ENCODE measurements at regions not wholly inside any gene's neighbourhood (a gene's known extent, or its start where the extent isn't known, plus 50 kb on each side); places are given as distances from the start of the nearest gene placed in this dataset.
"Not testable (repeated sequence)": the region's sequence is repeated elsewhere in the genome, so short reads cannot be mapped to it uniquely, and the experiment has no call there.

- CTCF ChIA-PET = no interaction called here
Measured at GRCh38 chr6:8619853-8620252, 184.5 kb upstream of the SLC35B3 start.

GRCh38 chr6:8619408-8619807 is 184.1 kb upstream of the SLC35B3 start:
- CTCF ChIA-PET; DNase-seq (ENCODE audit: low spot score); H3K27me3 ChIP-seq (replicated peaks; ENCODE audit: insufficient read depth, low read depth, low read length, poor library complexity); H3K36me3 ChIP-seq (ENCODE audit: insufficient read depth, low read length, poor library complexity, severe bottlenecking); H3K4me3 ChIP-seq (ENCODE audit: low read depth, low read length, poor library complexity, severe bottlenecking); H3K9me3 ChIP-seq (ENCODE audit: low read depth, low read length, poor library complexity, severe bottlenecking); H3K27ac ChIP-seq (ENCODE audit: low read depth, low read length, poor library complexity, severe bottlenecking); BruUV-seq (replicated peaks); intact Hi-C loops (cut with micrococcal nuclease; ENCODE audit: unreplicated experiment); POLR2A ChIA-PET (ENCODE audit: low non-redundant PET); H3K4me1 ChIP-seq (ENCODE audit: insufficient read depth, low read length, poor library complexity, severe bottlenecking): not testable (repeated sequence)

More at GRCh38 chr6:8619853-8620252, 184.5 kb upstream of the SLC35B3 start:
- intact Hi-C loops (cut with micrococcal nuclease; ENCODE audit: unreplicated experiment) = no loop called here
- no TSS peak for BruUV-seq (replicated peaks)
- POLR2A ChIA-PET (ENCODE audit: low non-redundant PET) = no interaction called here
- H3K36me3 ChIP-seq (ENCODE audit: insufficient read depth, low read length, poor library complexity, severe bottlenecking) = no peaks in the 10 kb centered on the region
- DNase-seq (ENCODE audit: low spot score) = no peak
- H3K27me3 ChIP-seq (replicated peaks; ENCODE audit: insufficient read depth, low read depth, low read length, poor library complexity) = no peaks in the 10 kb centered on the region
- no peak overlapping the region for H3K4me3 ChIP-seq (ENCODE audit: low read depth, low read length, poor library complexity, severe bottlenecking)
- no peak for TF ChIP-seq CTCF (conservative IDR thresholded peaks at IDR 0.05; ENCODE audit: low read depth, low read length)
- no peak for TF ChIP-seq EZH2 (IDR thresholded peaks at IDR 0.05; ENCODE audit: borderline replicate concordance, low read depth, low read length, poor library complexity, severe bottlenecking)
- H3K9me3 ChIP-seq (ENCODE audit: low read depth, low read length, poor library complexity, severe bottlenecking) = no peaks in the 10 kb centered on the region
- H3K27ac ChIP-seq (ENCODE audit: low read depth, low read length, poor library complexity, severe bottlenecking) = no peak overlapping the region
- peaks cover 10% of the 10 kb centered on the region for H3K4me1 ChIP-seq (ENCODE audit: insufficient read depth, low read length, poor library complexity, severe bottlenecking)

GRCh38 chr6:8608737-8609136 is 173.4 kb upstream of the SLC35B3 start:
- Histone ChIP-seq H3K36me3 (ENCODE audit: insufficient read depth, low read length, poor library complexity, severe bottlenecking) (no peaks in the 10 kb centered on the region), H3K9me3 (ENCODE audit: low read depth, low read length, poor library complexity, severe bottlenecking) (no peaks in the 10 kb centered on the region), H3K4me3 (ENCODE audit: low read depth, low read length, poor library complexity, severe bottlenecking) (no peak overlapping the region), H3K4me1 (ENCODE audit: insufficient read depth, low read length, poor library complexity, severe bottlenecking) (no peaks in the 10 kb centered on the region), H3K27me3 (replicated peaks; ENCODE audit: insufficient read depth, low read depth, low read length, poor library complexity) (no peaks in the 10 kb centered on the region), H3K27ac (ENCODE audit: low read depth, low read length, poor library complexity, severe bottlenecking) (no peak overlapping the region)
- POLR2A ChIA-PET (ENCODE audit: low non-redundant PET) = no interaction called here
- intact Hi-C loops (cut with micrococcal nuclease; ENCODE audit: unreplicated experiment) = no loop called here
- TF ChIP-seq CTCF (conservative IDR thresholded peaks at IDR 0.05; ENCODE audit: low read depth, low read length) (no peak), EZH2 (IDR thresholded peaks at IDR 0.05; ENCODE audit: borderline replicate concordance, low read depth, low read length, poor library complexity, severe bottlenecking) (no peak)
- DNase-seq (ENCODE audit: low spot score) = no peak
- CTCF ChIA-PET = no interaction called here
- BruUV-seq (replicated peaks) = no TSS peak

DNA sequence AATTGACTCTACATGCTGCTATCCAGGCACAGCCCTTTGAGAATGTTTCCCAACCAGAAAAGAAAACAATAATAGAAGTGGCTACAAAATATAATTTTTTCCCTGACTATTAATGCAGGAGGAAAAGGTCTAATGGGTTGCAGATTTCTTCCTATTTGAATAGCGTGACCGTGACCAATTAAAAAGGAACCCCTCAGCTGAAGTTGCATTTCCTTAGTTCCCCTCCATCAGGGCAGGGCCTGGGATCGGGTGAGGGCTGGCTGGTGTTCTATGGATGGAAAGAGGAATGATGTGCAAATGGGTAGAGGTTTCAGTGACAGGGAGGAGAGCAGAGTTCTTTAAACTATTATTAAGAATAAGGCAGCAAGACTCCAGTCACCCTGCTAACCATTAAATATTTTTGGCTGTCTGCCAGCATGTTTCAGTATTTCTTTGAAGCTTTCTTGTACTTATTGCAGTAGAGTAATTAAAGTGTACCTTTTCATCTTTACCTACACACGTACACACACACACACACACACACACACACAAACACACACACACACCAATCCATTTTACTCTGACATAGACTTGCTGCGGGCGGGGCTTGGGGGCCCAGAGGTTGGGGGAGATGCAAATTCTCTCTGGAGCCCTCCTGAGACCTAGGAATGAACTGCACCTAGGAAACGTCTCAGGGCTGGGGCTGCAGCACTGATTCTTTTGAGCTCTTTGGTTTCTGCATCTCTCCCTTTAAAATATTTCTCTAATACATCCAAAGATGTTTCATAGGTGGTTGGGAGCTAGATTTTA is 154.8 kb upstream of the SLC35B3 start:
- Histone ChIP-seq H3K27me3 (replicated peaks; ENCODE audit: insufficient read depth, low read depth, low read length, poor library complexity) (no peaks in the 10 kb centered on the region), H3K36me3 (ENCODE audit: insufficient read depth, low read length, poor library complexity, severe bottlenecking) (no peaks in the 10 kb centered on the region), H3K9me3 (ENCODE audit: low read depth, low read length, poor library complexity, severe bottlenecking) (peaks cover 15% of the 10 kb centered on the region), H3K4me3 (ENCODE audit: low read depth, low read length, poor library complexity, severe bottlenecking) (peak overlapping the region; percentile 2), H3K27ac (ENCODE audit: low read depth, low read length, poor library complexity, severe bottlenecking) (peak overlapping the region; percentile 67), H3K4me1 (ENCODE audit: insufficient read depth, low read length, poor library complexity, severe bottlenecking) (peaks cover 27% of the 10 kb centered on the region)
- peak; percentile 64 for TF ChIP-seq CTCF (conservative IDR thresholded peaks at IDR 0.05; ENCODE audit: low read depth, low read length)
- TF ChIP-seq EZH2 (IDR thresholded peaks at IDR 0.05; ENCODE audit: borderline replicate concordance, low read depth, low read length, poor library complexity, severe bottlenecking) = no peak
- ChIA-PET CTCF (interaction anchor here (0.6 to 0.7 kb wide), 2 partner anchors 43 to 756 kb away, joined by 4 to 5 read pairs; no protein-coding TSS in a partner anchor), POLR2A (ENCODE audit: low non-redundant PET) (interaction anchor here (0.9 kb wide), 1 partner anchor 38 kb away, joined by 9 read pairs; no protein-coding TSS in a partner anchor)
- DNase-seq (ENCODE audit: low spot score) = peak; percentile 89
- BruUV-seq (replicated peaks) = no TSS peak
- intact Hi-C loops (cut with micrococcal nuclease; ENCODE audit: unreplicated experiment) = no loop called here

Data from A673 (cell line).